B cell (primary cell): ENCODE measurements at regions not wholly inside any gene's neighbourhood (a gene's known extent, or its start where the extent isn't known, plus 50 kb on each side); places are given as distances from the start of the nearest gene placed in this dataset.

ENCODE experiments used
- ATAC-seq: fragments of 200-7000 bp; cut with Tn5 transposase; one replicate; pipeline ENCODE4 v1.10.0; 2021; ENCODE audit warnings: low read depth, mild to moderate bottlenecking, moderate number of reproducible peaks, moderate library complexity
- CTCF ChIA-PET: fragments of 350-600 bp; sonication (Branson Sonifier 250); formaldehyde crosslinking; loops from one replicate; lab custom pipeline; 2021; ENCODE audit warnings: antibody characterized with exemption, inconsistent platforms; lab: Charles Lee
- POLR2A ChIA-PET: fragments of 350-600 bp; sonication (Branson Sonifier 250); formaldehyde crosslinking; loops from one replicate; lab custom pipeline; 2021; ENCODE audit warnings: antibody characterized with exemption; lab: Charles Lee
- DNase-seq: peaks from one replicate; pipeline ENCODE4 v3.0.0; 2013
- H2AFZ ChIP-seq: 2 replicates; pipeline ENCODE4 v1.6.1; 2012; ENCODE audit warnings: mild to moderate bottlenecking, low read depth, low read length; ENCODE audit not compliant: insufficient read depth, poor library complexity, severe bottlenecking
- H3K27ac ChIP-seq, 2 donors: 1 replicate in 1 of 2; 2 replicates in 1 of 2; pipeline ENCODE4 v1.5.1; 2012 to 2013; ENCODE audit warnings: low read length in 2 of 2, mild to moderate bottlenecking in 2 of 2, moderate library complexity in 1 of 2
- H3K27me3 ChIP-seq, 4 experiments: fragments of 200-600 bp in 1 of 4; sonication (generic) in 1 of 4; replicated peaks in 1 of 4; 1 replicate in 2 of 4; 2 replicates in 2 of 4; pipeline versions ENCODE4 v1.6.1 to v1.7.0; 2013 to 2016; ENCODE audit warnings: low read length in 3 of 4, mild to moderate bottlenecking in 2 of 4, mixed read lengths in 1 of 4, moderate library complexity in 1 of 4; ENCODE audit not compliant: insufficient read depth in 4 of 4, control insufficient read depth in 3 of 4; ENCODE audit errors: control extremely low read depth in 1 of 4
- H3K36me3 ChIP-seq, 2 experiments: replicated peaks in 1 of 2; 1 replicate in 1 of 2; 2 replicates in 1 of 2; pipeline versions ENCODE4 v1.6.1 to v1.7.1; 2013; ENCODE audit warnings: low read length in 1 of 2; ENCODE audit not compliant: insufficient read depth in 2 of 2, control insufficient read depth in 1 of 2; ENCODE audit errors: control extremely low read depth in 1 of 2, extremely low read depth in 1 of 2
- H3K4me1 ChIP-seq, 2 donors: fragments of 200-600 bp in 1 of 2; sonication (generic) in 1 of 2; 1 replicate in 1 of 2; 2 replicates in 1 of 2; pipeline versions ENCODE4 v1.5.1 to v1.6.1; 2013 to 2017; ENCODE audit warnings: low read length in 2 of 2; ENCODE audit not compliant: control insufficient read depth in 2 of 2, insufficient read depth in 2 of 2
- H3K4me2 ChIP-seq: replicated peaks from 2 replicates; pipeline ENCODE3; 2012; ENCODE audit warnings: mild to moderate bottlenecking, low read depth, low read length; ENCODE audit not compliant: poor library complexity, severe bottlenecking
- H3K4me3 ChIP-seq, 5 experiments: fragments of 200-600 bp in 1 of 5; sonication (generic) in 1 of 5; 1 replicate in 3 of 5; 2 replicates in 2 of 5; pipeline versions ENCODE4 v1.5.1 to v1.7.0; 2011 to 2016; ENCODE audit warnings: low read length in 4 of 5, mild to moderate bottlenecking in 4 of 5, low read depth in 2 of 5, control low read depth in 1 of 5, moderate library complexity in 1 of 5; ENCODE audit not compliant: insufficient read depth in 1 of 5; ENCODE audit errors: control extremely low read depth in 1 of 5, extremely low read depth in 1 of 5
- H3K79me2 ChIP-seq: fragments of 200-600 bp; sonication (generic); one replicate; pipeline ENCODE4 v1.6.0; 2016; ENCODE audit warnings: low read length; ENCODE audit not compliant: control insufficient read depth, insufficient read depth
- H3K9ac ChIP-seq: fragments of 200-600 bp; sonication (generic); 2 replicates; pipeline ENCODE4 v1.6.1; 2017; ENCODE audit warnings: mild to moderate bottlenecking, low read length, moderate library complexity
- H3K9me3 ChIP-seq, 3 donors: one replicate each; pipeline versions ENCODE4 v1.6.1 to v1.7.1; 2013; ENCODE audit warnings: low read length in 2 of 3; ENCODE audit not compliant: control insufficient read depth in 2 of 3, insufficient read depth in 1 of 3; ENCODE audit errors: control extremely low read depth in 1 of 3
- H4K20me1 ChIP-seq: 2 replicates; pipeline ENCODE4 v1.6.0; 2012; ENCODE audit warnings: mild to moderate bottlenecking, low read length; ENCODE audit not compliant: insufficient read depth, control insufficient read depth, poor library complexity, severe bottlenecking
- H3K27ac Mint-ChIP-seq: one replicate; pipeline ENCODE4 v1.8.0; 2021; ENCODE audit warnings: mixed read lengths
- H3K27me3 Mint-ChIP-seq: one replicate; pipeline ENCODE4 v1.8.0; 2021; ENCODE audit warnings: mixed read lengths
- H3K4me1 Mint-ChIP-seq: one replicate; pipeline ENCODE4 v1.8.0; 2021; ENCODE audit warnings: mixed read lengths
- H3K4me3 Mint-ChIP-seq: one replicate; pipeline ENCODE4 v1.8.0; 2021; ENCODE audit warnings: mixed read lengths
- H3K9me3 Mint-ChIP-seq: one replicate; pipeline ENCODE4 v1.8.0; 2022; ENCODE audit warnings: mixed read lengths; ENCODE audit not compliant: insufficient read depth
- EZH2 ChIP-seq: IDR thresholded peaks from 2 replicates; pipeline ENCODE4 v1.6.1; 2012; ENCODE audit warnings: borderline replicate concordance, low read depth, mild to moderate bottlenecking, moderate library complexity, low read length; ENCODE audit not compliant: insufficient read depth, poor library complexity, severe bottlenecking
- WGBS: methylation state at CpG from one replicate; pipeline ENCODE4 v1.1.5; 2013; ENCODE audit warnings: missing lambda C conversion rate; ENCODE audit not compliant: insufficient coverage; 5-methylcytosine and 5-hydroxymethylcytosine counted together
- intact Hi-C: fragments of 100-400 bp; cut with micrococcal nuclease; formaldehyde crosslinking; loops from one replicate; pipeline ENCODE4 v1.10.0; 2022
- TF ChIP-seq, protein P1 (sequence below): fragments of 200-600 bp; IDR thresholded peaks from one replicate; pipeline ENCODE4 v1.8.0; 2022; ENCODE audit warnings: antibody characterized with exemption, mild to moderate bottlenecking

DNA sequence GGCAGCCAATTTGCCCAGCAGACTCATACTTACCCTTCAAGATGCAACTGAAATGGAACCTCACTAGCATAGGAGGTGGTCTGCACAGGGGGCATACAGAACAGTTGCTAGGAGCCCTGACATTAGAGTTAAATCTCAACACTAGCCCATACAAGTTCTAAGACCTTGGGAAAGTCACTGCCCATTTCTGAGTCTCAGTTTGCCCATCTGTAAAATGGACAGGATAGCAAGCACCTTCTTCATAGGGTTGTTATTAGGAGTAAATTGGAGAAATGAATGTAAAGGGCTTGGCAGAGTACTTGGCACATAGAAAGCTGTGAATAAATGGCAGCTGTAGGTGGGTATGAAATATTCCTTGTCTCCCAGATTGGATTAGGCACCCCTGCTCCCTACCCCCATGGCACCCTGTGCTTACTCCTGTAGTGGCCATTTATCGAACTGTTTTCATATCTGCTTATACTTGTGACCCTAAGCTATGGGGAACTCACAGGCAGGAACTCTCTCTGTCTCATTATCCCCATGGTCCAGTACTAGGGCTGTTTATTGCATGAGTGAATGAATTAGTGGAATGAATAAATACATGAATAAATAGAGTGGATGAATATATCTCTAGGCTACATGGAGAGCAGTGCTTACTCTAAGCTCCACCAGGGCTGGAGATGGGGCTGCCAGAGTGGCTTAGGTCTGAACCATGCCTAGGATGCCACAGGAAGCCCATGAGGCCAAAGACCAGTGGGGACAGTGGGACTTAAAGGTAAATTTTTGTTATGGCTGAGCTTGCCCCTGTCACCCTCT lies 152.6 kb downstream of the PLPP3 start:
- no peak overlapping the region for H3K4me3 ChIP-seq
- no peaks in the 10 kb centered on the region for H4K20me1 ChIP-seq
- ChIA-PET CTCF (interaction anchor here (0.6 kb wide), 1 partner anchor 158 kb away, joined by 3 read pairs; no protein-coding TSS in a partner anchor), POLR2A (no interaction called here)
- no peaks in the 10 kb centered on the region for H3K79me2 ChIP-seq
- Mint-ChIP-seq H3K27me3 (no peaks in the 10 kb centered on the region), H3K4me1 (peaks cover 62% of the 10 kb centered on the region), H3K27ac (no peak overlapping the region), H3K4me3 (no peak overlapping the region), H3K9me3 (no peaks in the 10 kb centered on the region)
- no peak overlapping the region for H3K4me2 ChIP-seq
- ATAC-seq (no peak), DNase-seq (no peak)
- peaks cover 60 to 64% of the 10 kb centered on the region in 2 donors for H3K4me1 ChIP-seq
- H2AFZ ChIP-seq = no peak overlapping the region
- WGBS = no CpG with 5 or more reads among the region's 1 CpG
- no peaks in the 10 kb centered on the region for H3K36me3 ChIP-seq
- H3K9ac ChIP-seq = no peak overlapping the region
- TF ChIP-seq EZH2 = no peak
- TF ChIP-seq, protein P1, sequence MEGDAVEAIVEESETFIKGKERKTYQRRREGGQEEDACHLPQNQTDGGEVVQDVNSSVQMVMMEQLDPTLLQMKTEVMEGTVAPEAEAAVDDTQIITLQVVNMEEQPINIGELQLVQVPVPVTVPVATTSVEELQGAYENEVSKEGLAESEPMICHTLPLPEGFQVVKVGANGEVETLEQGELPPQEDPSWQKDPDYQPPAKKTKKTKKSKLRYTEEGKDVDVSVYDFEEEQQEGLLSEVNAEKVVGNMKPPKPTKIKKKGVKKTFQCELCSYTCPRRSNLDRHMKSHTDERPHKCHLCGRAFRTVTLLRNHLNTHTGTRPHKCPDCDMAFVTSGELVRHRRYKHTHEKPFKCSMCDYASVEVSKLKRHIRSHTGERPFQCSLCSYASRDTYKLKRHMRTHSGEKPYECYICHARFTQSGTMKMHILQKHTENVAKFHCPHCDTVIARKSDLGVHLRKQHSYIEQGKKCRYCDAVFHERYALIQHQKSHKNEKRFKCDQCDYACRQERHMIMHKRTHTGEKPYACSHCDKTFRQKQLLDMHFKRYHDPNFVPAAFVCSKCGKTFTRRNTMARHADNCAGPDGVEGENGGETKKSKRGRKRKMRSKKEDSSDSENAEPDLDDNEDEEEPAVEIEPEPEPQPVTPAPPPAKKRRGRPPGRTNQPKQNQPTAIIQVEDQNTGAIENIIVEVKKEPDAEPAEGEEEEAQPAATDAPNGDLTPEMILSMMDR = no peak
- H3K9me3 ChIP-seq = no peaks in the 10 kb centered on the region
- no peak overlapping the region for H3K27ac ChIP-seq
- H3K27me3 ChIP-seq = no peaks in the 10 kb centered on the region
- intact Hi-C loops = no loop called here

DNA sequence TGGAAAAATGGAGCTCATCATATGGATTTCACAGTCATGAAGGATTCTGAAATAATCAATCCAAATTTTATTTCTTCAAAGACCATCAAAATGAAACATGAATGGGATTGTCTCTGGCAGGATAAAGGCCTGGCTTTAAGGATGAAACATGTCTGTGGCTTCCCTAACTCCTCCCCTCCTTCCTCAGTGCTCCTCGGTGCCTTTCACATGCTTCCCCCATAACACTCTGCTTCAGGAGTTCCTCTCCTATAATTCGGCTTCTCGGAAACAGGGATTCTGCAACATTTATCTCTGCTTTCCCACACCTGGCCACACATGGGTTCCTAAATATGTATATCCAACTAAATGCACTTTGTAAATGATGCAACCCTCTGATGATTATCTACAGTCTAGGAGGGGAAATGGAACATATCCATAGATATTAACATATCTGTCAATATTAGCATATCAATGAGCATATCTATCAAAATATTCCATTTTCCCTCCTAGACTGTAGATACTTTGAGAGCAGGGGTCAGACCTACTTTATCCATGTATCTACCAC lies 153.8 kb downstream of the PLPP3 start:
- H3K4me2 ChIP-seq = peak overlapping the region; percentile 63
- TF ChIP-seq EZH2 = no peak
- TF ChIP-seq, protein P1 = no peak
- POLR2A ChIA-PET = no interaction called here
- H3K36me3 ChIP-seq = no peaks in the 10 kb centered on the region
- H3K4me3 ChIP-seq = peak overlapping the region in 1 of 5 experiments; percentile 31
- no peaks in the 10 kb centered on the region for H3K9me3 ChIP-seq
- Mint-ChIP-seq H3K4me3 (peak overlapping the region; percentile 17), H3K4me1 (peaks cover 52% of the 10 kb centered on the region), H3K9me3 (no peaks in the 10 kb centered on the region), H3K27me3 (no peaks in the 10 kb centered on the region), H3K27ac (peak overlapping the region; percentile 87)
- CTCF ChIA-PET = interaction anchor here (0.9 to 1.5 kb wide), 4 partner anchors 8 to 152 kb away, joined by 3 to 6 read pairs (median 4); no protein-coding TSS in a partner anchor
- H4K20me1 ChIP-seq = no peaks in the 10 kb centered on the region
- H2AFZ ChIP-seq = peak overlapping the region; percentile 15
- ATAC-seq (no peak), DNase-seq (no peak)
- H3K27me3 ChIP-seq = no peaks in the 10 kb centered on the region
- H3K9ac ChIP-seq = no peak overlapping the region
- H3K79me2 ChIP-seq = no peaks in the 10 kb centered on the region
- intact Hi-C loops = no loop called here
- H3K4me1 ChIP-seq = peaks cover 51 to 53% of the 10 kb centered on the region in 2 donors
- H3K27ac ChIP-seq = peak overlapping the region; percentile 43 to 63
- 100% methylated on average over 1 of the region's 3 CpGs for WGBS
